ENCODE measurements at regions not wholly inside any gene's neighbourhood (a gene's known extent, or its start where the extent isn't known, plus 50 kb on each side); places are given as distances from the start of the nearest gene placed in this dataset.
"Not testable (repeated sequence)": the region's sequence is repeated elsewhere in the genome, so short reads cannot be mapped to it uniquely, and the experiment has no call there.

GRCh38 chr9:74403581-74403980 is 93.6 kb upstream of the RORB start:
- H3K4me3 ChIP-seq (ENCODE audit: extremely low read depth, insufficient read depth, low read length, poor library complexity, severe bottlenecking), result no peak overlapping the region
- H3K36me3 ChIP-seq (ENCODE audit: control insufficient read depth, insufficient read depth, low read length), result no peaks in the 10 kb centered on the region
- H3K4me1 ChIP-seq (ENCODE audit: control insufficient read depth, insufficient read depth, low read length, poor library complexity, severe bottlenecking), result no peaks in the 10 kb centered on the region
- H3K27ac ChIP-seq (ENCODE audit: low read depth, low read length, severe bottlenecking), result no peak overlapping the region
- H3K9me3 ChIP-seq (ENCODE audit: control insufficient read depth, low read length), result no peaks in the 10 kb centered on the region

GRCh38 chr9:74404620-74405019 is 92.5 kb upstream of the RORB start:
- Histone ChIP-seq H3K4me3 (ENCODE audit: extremely low read depth, insufficient read depth, low read length, poor library complexity, severe bottlenecking) (no peak overlapping the region), H3K27ac (ENCODE audit: low read depth, low read length, severe bottlenecking) (no peak overlapping the region), H3K9me3 (ENCODE audit: control insufficient read depth, low read length) (no peaks in the 10 kb centered on the region), H3K36me3 (ENCODE audit: control insufficient read depth, insufficient read depth, low read length) (no peaks in the 10 kb centered on the region), H3K4me1 (ENCODE audit: control insufficient read depth, insufficient read depth, low read length, poor library complexity, severe bottlenecking) (peaks cover 5% of the 10 kb centered on the region)
- WGBS, 2 experiments (ENCODE audit: insufficient coverage in 2 of 2), result no CpG with 5 or more reads among the region's 2 CpGs

- Histone ChIP-seq H3K27ac (ENCODE audit: low read depth, low read length, severe bottlenecking) (no peak overlapping the region), H3K9me3 (ENCODE audit: control insufficient read depth, low read length) (no peaks in the 10 kb centered on the region), H3K4me1 (ENCODE audit: control insufficient read depth, insufficient read depth, low read length, poor library complexity, severe bottlenecking) (peaks cover 5% of the 10 kb centered on the region), H3K4me3 (ENCODE audit: extremely low read depth, insufficient read depth, low read length, poor library complexity, severe bottlenecking) (no peak overlapping the region), H3K36me3 (ENCODE audit: control insufficient read depth, insufficient read depth, low read length) (no peaks in the 10 kb centered on the region)
- 74 to 87% methylated on average over 3 of the region's 3 CpGs for WGBS, 2 experiments (ENCODE audit: insufficient coverage in 2 of 2)
These were observed 90.0 kb upstream of the RORB start for GRCh38 chr9:74407166-74407565.

- Histone ChIP-seq H3K9me3 (ENCODE audit: control insufficient read depth, low read length) (no peaks in the 10 kb centered on the region), H3K36me3 (ENCODE audit: control insufficient read depth, insufficient read depth, low read length) (no peaks in the 10 kb centered on the region), H3K4me3 (ENCODE audit: extremely low read depth, insufficient read depth, low read length, poor library complexity, severe bottlenecking) (no peak overlapping the region), H3K4me1 (ENCODE audit: control insufficient read depth, insufficient read depth, low read length, poor library complexity, severe bottlenecking) (peaks cover 5% of the 10 kb centered on the region), H3K27ac (ENCODE audit: low read depth, low read length, severe bottlenecking) (no peak overlapping the region)
- 67 to 100% methylated on average over 1 of the region's 3 CpGs for WGBS, 2 experiments (ENCODE audit: insufficient coverage in 2 of 2)
These were observed 84.7 kb upstream of the RORB start for GRCh38 chr9:74412236-74412979.

GRCh38 chr9:74413876-74414275 is 83.3 kb upstream of the RORB start:
- WGBS, 2 experiments (ENCODE audit: insufficient coverage in 2 of 2), result 80% methylated on average over 1 of the region's 1 CpG
- no peak overlapping the region for H3K27ac ChIP-seq (ENCODE audit: low read depth, low read length, severe bottlenecking)
- no peaks in the 10 kb centered on the region for H3K9me3 ChIP-seq (ENCODE audit: control insufficient read depth, low read length)
- H3K4me1 ChIP-seq (ENCODE audit: control insufficient read depth, insufficient read depth, low read length, poor library complexity, severe bottlenecking), result peaks cover 5% of the 10 kb centered on the region
- H3K4me3 ChIP-seq (ENCODE audit: extremely low read depth, insufficient read depth, low read length, poor library complexity, severe bottlenecking), result no peak overlapping the region
- no peaks in the 10 kb centered on the region for H3K36me3 ChIP-seq (ENCODE audit: control insufficient read depth, insufficient read depth, low read length)

GRCh38 chr9:74414325-74414724 is 82.8 kb upstream of the RORB start:
- WGBS, 2 experiments (ENCODE audit: insufficient coverage in 2 of 2), result 83% methylated on average over 1 of the region's 1 CpG; no CpG with 5 or more reads in 1 of the 2 experiments
- Histone ChIP-seq H3K4me3 (ENCODE audit: extremely low read depth, insufficient read depth, low read length, poor library complexity, severe bottlenecking) (no peak overlapping the region), H3K4me1 (ENCODE audit: control insufficient read depth, insufficient read depth, low read length, poor library complexity, severe bottlenecking) (peaks cover 3% of the 10 kb centered on the region), H3K27ac (ENCODE audit: low read depth, low read length, severe bottlenecking) (no peak overlapping the region), H3K36me3 (ENCODE audit: control insufficient read depth, insufficient read depth, low read length) (no peaks in the 10 kb centered on the region), H3K9me3 (ENCODE audit: control insufficient read depth, low read length) (no peaks in the 10 kb centered on the region)

GRCh38 chr9:74415995-74416394 is 81.1 kb upstream of the RORB start:
- no peaks in the 10 kb centered on the region for H3K9me3 ChIP-seq (ENCODE audit: control insufficient read depth, low read length)
- no peak overlapping the region for H3K4me3 ChIP-seq (ENCODE audit: extremely low read depth, insufficient read depth, low read length, poor library complexity, severe bottlenecking)
- no peaks in the 10 kb centered on the region for H3K4me1 ChIP-seq (ENCODE audit: control insufficient read depth, insufficient read depth, low read length, poor library complexity, severe bottlenecking)
- no peaks in the 10 kb centered on the region for H3K36me3 ChIP-seq (ENCODE audit: control insufficient read depth, insufficient read depth, low read length)
- no peak overlapping the region for H3K27ac ChIP-seq (ENCODE audit: low read depth, low read length, severe bottlenecking)

GRCh38 chr9:74424488-74424887 is 72.6 kb upstream of the RORB start:
- WGBS, 2 experiments (ENCODE audit: insufficient coverage in 2 of 2), result 86 to 87% methylated on average over 5 to 12 of the region's 16 CpGs
- H3K4me3 ChIP-seq (ENCODE audit: extremely low read depth, insufficient read depth, low read length, poor library complexity, severe bottlenecking); H3K9me3 ChIP-seq (ENCODE audit: control insufficient read depth, low read length); H3K27ac ChIP-seq (ENCODE audit: low read depth, low read length, severe bottlenecking); H3K4me1 ChIP-seq (ENCODE audit: control insufficient read depth, insufficient read depth, low read length, poor library complexity, severe bottlenecking); H3K36me3 ChIP-seq (ENCODE audit: control insufficient read depth, insufficient read depth, low read length): not testable (repeated sequence)

- H3K36me3 ChIP-seq (ENCODE audit: control insufficient read depth, insufficient read depth, low read length), result no peaks in the 10 kb centered on the region
- H3K4me3 ChIP-seq (ENCODE audit: extremely low read depth, insufficient read depth, low read length, poor library complexity, severe bottlenecking), result no peak overlapping the region
- WGBS, 2 experiments (ENCODE audit: insufficient coverage in 2 of 2), result 88 to 100% methylated on average over 1 of the region's 1 CpG
- no peaks in the 10 kb centered on the region for H3K4me1 ChIP-seq (ENCODE audit: control insufficient read depth, insufficient read depth, low read length, poor library complexity, severe bottlenecking)
- H3K27ac ChIP-seq (ENCODE audit: low read depth, low read length, severe bottlenecking), result no peak overlapping the region
- H3K9me3 ChIP-seq (ENCODE audit: control insufficient read depth, low read length), result no peaks in the 10 kb centered on the region
These were observed 65.7 kb upstream of the RORB start for GRCh38 chr9:74431467-74431866.

- Histone ChIP-seq H3K4me1 (ENCODE audit: control insufficient read depth, insufficient read depth, low read length, poor library complexity, severe bottlenecking) (peaks cover 4% of the 10 kb centered on the region), H3K27ac (ENCODE audit: low read depth, low read length, severe bottlenecking) (no peak overlapping the region), H3K4me3 (ENCODE audit: extremely low read depth, insufficient read depth, low read length, poor library complexity, severe bottlenecking) (no peak overlapping the region), H3K9me3 (ENCODE audit: control insufficient read depth, low read length) (no peaks in the 10 kb centered on the region), H3K36me3 (ENCODE audit: control insufficient read depth, insufficient read depth, low read length) (no peaks in the 10 kb centered on the region)
- no CpG with 5 or more reads among the region's 2 CpGs for WGBS, 2 experiments (ENCODE audit: insufficient coverage in 2 of 2)
These were observed 53.9 kb upstream of the RORB start for GRCh38 chr9:74443036-74443750.

- H3K36me3 ChIP-seq (ENCODE audit: control insufficient read depth, insufficient read depth, low read length), result no peaks in the 10 kb centered on the region
- no peaks in the 10 kb centered on the region for H3K9me3 ChIP-seq (ENCODE audit: control insufficient read depth, low read length)
- H3K27ac ChIP-seq (ENCODE audit: low read depth, low read length, severe bottlenecking), result no peak overlapping the region
- peaks cover 4% of the 10 kb centered on the region for H3K4me1 ChIP-seq (ENCODE audit: control insufficient read depth, insufficient read depth, low read length, poor library complexity, severe bottlenecking)
- no peak overlapping the region for H3K4me3 ChIP-seq (ENCODE audit: extremely low read depth, insufficient read depth, low read length, poor library complexity, severe bottlenecking)
- WGBS, 2 experiments (ENCODE audit: insufficient coverage in 2 of 2), result 75 to 98% methylated on average over 2 to 4 of the region's 6 CpGs
These were observed 52.8 kb upstream of the RORB start for GRCh38 chr9:74444369-74444768.
